Stimulated activated naive B cell treated with anti-CD40 and anti-IgM and Interleukin-4, amounts not matched to agents 10 μg/mL and 1 μg/mL and 100 μg/mL, for 72 hours (primary cell): ENCODE measurements at regions not wholly inside any gene's neighbourhood (a gene's known extent, or its start where the extent isn't known, plus 50 kb on each side); places are given as distances from the start of the nearest gene placed in this dataset.

Experiments
- ATAC-seq, 2 donors: fragments of 150-1000 bp; cut with Tn5 transposase; replicated peaks; 2 replicates each; pipeline ENCODE4 v1.10.0; 2021; ENCODE audit warnings: moderate library complexity in 1 of 2
- DNase-seq: peaks from one replicate; pipeline ENCODE4 v3.0.0; 2021
- H3K27ac Mint-ChIP-seq: one replicate; pipeline ENCODE4 v1.8.0; 2022; ENCODE audit warnings: mild to moderate bottlenecking, mixed read lengths
- H3K27me3 Mint-ChIP-seq, 2 donors: one replicate each; pipeline ENCODE4 v1.8.0; 2022; ENCODE audit warnings: mixed read lengths in 2 of 2
- H3K36me3 Mint-ChIP-seq, 2 donors: one replicate each; pipeline ENCODE4 v1.8.0; 2022; ENCODE audit warnings: mixed read lengths in 2 of 2, mild to moderate bottlenecking in 1 of 2
- H3K4me1 Mint-ChIP-seq, 2 donors: one replicate each; pipeline ENCODE4 v1.8.0; 2022; ENCODE audit warnings: mixed read lengths in 2 of 2, mild to moderate bottlenecking in 1 of 2
- H3K4me3 Mint-ChIP-seq, 2 donors: one replicate each; pipeline ENCODE4 v1.8.0; 2022; ENCODE audit warnings: mild to moderate bottlenecking in 2 of 2, mixed read lengths in 2 of 2, moderate library complexity in 1 of 2
- H3K9me3 Mint-ChIP-seq, 2 donors: one replicate each; pipeline ENCODE4 v1.8.0; 2022; ENCODE audit warnings: mixed read lengths in 2 of 2, mild to moderate bottlenecking in 1 of 2

GRCh38 chr11:33624083-33624482 is 76.5 kb downstream of the C11orf91 start:
- Mint-ChIP-seq H3K4me1 (no peaks in the 10 kb centered on the region), H3K27ac (no peak overlapping the region), H3K9me3 (peaks cover 0 to 1% of the 10 kb centered on the region in 2 donors), H3K4me3 (no peak overlapping the region), H3K27me3 (peaks cover 6 to 17% of the 10 kb centered on the region in 2 donors), H3K36me3 (no peaks in the 10 kb centered on the region)
- no peak for ATAC-seq
- DNase-seq: no peak

DNA sequence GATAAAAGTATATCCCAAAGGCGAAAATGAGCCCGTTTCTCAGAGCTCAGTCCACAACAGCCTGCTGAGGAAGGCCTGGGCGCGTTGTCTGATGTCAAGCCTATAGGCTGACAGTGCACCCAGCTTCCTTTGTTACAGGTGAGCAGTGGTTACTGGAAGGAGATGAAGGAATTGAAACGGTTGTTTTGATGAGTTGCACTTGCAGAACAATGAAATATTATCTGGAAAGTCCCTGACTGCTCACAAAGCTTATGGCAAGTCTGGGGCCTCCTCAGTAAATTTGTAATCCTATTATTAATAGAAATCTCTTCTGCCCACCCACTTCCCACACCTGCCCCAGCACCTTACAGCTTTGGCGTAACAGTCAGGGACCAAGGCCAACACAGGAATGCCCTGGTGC is 77.8 kb downstream of the C11orf91 start:
- peaks cover 6 to 19% of the 10 kb centered on the region in 2 donors for H3K27me3 Mint-ChIP-seq
- no peak overlapping the region for H3K27ac Mint-ChIP-seq
- peak; percentile 19 to 43 for ATAC-seq
- no peaks in the 10 kb centered on the region for H3K36me3 Mint-ChIP-seq
- no peak for DNase-seq
- no peak overlapping the region for H3K4me3 Mint-ChIP-seq
- no peaks in the 10 kb centered on the region for H3K4me1 Mint-ChIP-seq
- H3K9me3 Mint-ChIP-seq: peaks cover 0 to 1% of the 10 kb centered on the region in 2 donors

- H3K36me3 Mint-ChIP-seq: no peaks in the 10 kb centered on the region
- DNase-seq: no peak
Observed at GRCh38 chr11:33622186-33622585, 78.4 kb downstream of the C11orf91 start.

GRCh38 chr11:33620423-33621171 is 80.0 kb downstream of the C11orf91 start:
- Mint-ChIP-seq H3K9me3 (peaks cover 0 to 1% of the 10 kb centered on the region in 2 donors), H3K4me1 (no peaks in the 10 kb centered on the region), H3K36me3 (no peaks in the 10 kb centered on the region), H3K4me3 (no peak overlapping the region), H3K27me3 (peaks cover 22 to 35% of the 10 kb centered on the region in 2 donors), H3K27ac (no peak overlapping the region)
- DNase-seq (no peak), ATAC-seq (no peak)

More at GRCh38 chr11:33622186-33622585, 78.4 kb downstream of the C11orf91 start:
- H3K9me3 Mint-ChIP-seq: peaks cover 0 to 1% of the 10 kb centered on the region in 2 donors
- H3K4me1 Mint-ChIP-seq: no peaks in the 10 kb centered on the region
- no peak overlapping the region for H3K4me3 Mint-ChIP-seq
- H3K27ac Mint-ChIP-seq: no peak overlapping the region
- no peak for ATAC-seq
- peaks cover 11 to 25% of the 10 kb centered on the region in 2 donors for H3K27me3 Mint-ChIP-seq

GRCh38 chr11:33618956-33619355 is 81.7 kb downstream of the C11orf91 start:
- ATAC-seq (no peak), DNase-seq (no peak)
- Mint-ChIP-seq H3K4me3 (no peak overlapping the region), H3K4me1 (no peaks in the 10 kb centered on the region), H3K9me3 (no peaks in the 10 kb centered on the region), H3K36me3 (no peaks in the 10 kb centered on the region), H3K27ac (no peak overlapping the region), H3K27me3 (peaks cover 27 to 40% of the 10 kb centered on the region in 2 donors)

DNA sequence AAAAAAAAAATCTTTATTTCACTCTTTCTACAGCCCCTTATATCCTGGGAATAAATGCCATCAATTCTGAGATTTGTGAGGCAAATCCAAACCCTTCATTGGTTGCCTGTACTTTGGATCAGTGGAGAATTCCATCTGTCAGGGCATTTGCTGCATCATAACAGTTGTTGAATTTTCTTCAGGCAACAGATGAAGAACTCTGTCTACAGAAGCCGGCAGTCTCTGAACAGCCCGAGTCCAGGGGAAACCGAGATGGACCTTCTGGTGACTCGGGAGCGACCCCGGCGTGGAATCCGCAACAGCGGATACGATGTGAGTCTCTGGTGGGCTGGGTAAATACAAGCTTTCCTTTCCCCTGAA is 82.3 kb downstream of the C11orf91 start:
- H3K4me1 Mint-ChIP-seq: no peaks in the 10 kb centered on the region
- ATAC-seq: no peak
- H3K27ac Mint-ChIP-seq: no peak overlapping the region
- no peak overlapping the region for H3K4me3 Mint-ChIP-seq
- no peak for DNase-seq
- H3K36me3 Mint-ChIP-seq: no peaks in the 10 kb centered on the region
- peaks cover 27 to 40% of the 10 kb centered on the region in 2 donors for H3K27me3 Mint-ChIP-seq
- H3K9me3 Mint-ChIP-seq: no peaks in the 10 kb centered on the region

DNA sequence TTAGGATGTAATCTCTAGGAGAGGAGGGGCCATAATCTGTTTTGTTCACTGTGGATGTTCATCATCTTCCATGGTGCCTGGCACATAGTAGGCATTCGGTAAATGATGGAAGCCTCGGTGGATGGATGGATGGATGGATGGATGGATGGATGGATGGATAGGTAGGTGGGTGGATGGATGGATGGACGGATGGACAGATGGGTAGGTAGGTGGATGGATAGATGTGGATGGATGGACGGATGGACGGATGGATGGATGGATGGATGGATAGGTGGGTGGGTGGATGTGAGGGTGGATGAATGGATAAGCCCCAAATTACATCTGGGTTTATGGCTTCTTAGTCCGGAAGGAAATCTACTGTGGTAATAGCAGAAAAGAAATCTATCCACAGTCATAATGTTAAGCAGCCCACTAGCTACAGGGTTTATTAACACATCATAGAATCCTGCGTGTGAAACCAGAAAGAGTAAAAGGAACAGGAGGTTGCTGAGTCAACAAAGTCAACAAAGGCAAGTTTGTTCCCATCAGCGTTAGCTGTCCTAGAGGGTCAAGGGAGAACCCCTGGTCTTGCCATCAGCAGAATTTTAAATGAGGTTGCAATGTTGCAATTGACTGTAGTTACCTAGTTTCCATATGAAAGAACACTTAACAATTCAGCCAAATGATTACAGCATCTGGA is 82.8 kb downstream of the C11orf91 start:
- Mint-ChIP-seq H3K9me3 (no peaks in the 10 kb centered on the region), H3K4me1 (no peaks in the 10 kb centered on the region), H3K27ac (no peak overlapping the region), H3K36me3 (no peaks in the 10 kb centered on the region), H3K27me3 (peaks cover 27 to 40% of the 10 kb centered on the region in 2 donors), H3K4me3 (no peak overlapping the region)
- DNase-seq (no peak), ATAC-seq (no peak)

DNA sequence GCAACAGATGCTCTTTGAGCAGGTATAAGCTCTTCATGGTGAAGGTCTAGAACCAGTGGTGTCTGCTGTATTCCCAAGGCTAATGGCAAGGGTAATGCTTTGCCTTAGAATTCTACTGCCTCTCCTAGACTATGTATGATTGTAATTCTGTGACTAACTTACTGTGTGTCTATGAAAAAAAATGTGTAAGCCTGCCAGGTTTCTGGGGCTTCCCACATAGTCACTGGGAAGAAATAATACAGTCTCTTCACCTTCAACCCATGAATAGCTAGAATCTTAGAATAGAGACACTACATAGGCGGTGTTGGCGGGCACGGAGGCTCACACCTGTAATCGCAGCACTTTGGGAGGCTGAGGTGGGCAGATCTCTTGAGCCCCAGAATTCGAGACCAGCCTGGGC is 84.1 kb downstream of the C11orf91 start:
- ATAC-seq (no peak), DNase-seq (no peak)
- Mint-ChIP-seq H3K27ac (no peak overlapping the region), H3K27me3 (peaks cover 27 to 40% of the 10 kb centered on the region in 2 donors), H3K4me3 (no peak overlapping the region), H3K36me3 (no peaks in the 10 kb centered on the region), H3K9me3 (no peaks in the 10 kb centered on the region), H3K4me1 (no peaks in the 10 kb centered on the region)

DNA sequence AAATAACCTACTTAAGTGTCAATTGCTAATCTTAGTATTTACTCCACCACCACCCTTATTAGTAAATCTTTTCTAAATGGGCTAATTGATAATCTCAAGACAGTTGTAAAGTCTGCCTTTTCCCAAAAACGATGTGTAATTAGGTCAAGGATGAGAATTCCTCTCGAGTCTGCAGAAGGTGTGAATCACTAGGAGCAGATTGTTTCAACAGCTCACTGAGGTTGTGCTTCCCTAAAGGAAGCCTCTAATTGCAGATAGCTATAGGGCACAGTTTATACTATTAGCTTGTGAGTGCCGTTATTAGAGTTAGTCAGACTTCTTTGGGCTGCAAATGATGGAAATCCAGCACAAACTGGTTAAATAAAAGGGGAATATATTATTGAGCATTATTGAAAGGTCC is 84.9 kb downstream of the C11orf91 start:
- H3K4me3 Mint-ChIP-seq: no peak overlapping the region
- no peaks in the 10 kb centered on the region for H3K36me3 Mint-ChIP-seq
- no peak for DNase-seq
- no peaks in the 10 kb centered on the region for H3K4me1 Mint-ChIP-seq
- no peaks in the 10 kb centered on the region for H3K9me3 Mint-ChIP-seq
- H3K27me3 Mint-ChIP-seq: peaks cover 26 to 35% of the 10 kb centered on the region in 2 donors
- no peak overlapping the region for H3K27ac Mint-ChIP-seq
- no peak for ATAC-seq

GRCh38 chr11:33613404-33613803 is 87.2 kb downstream of the C11orf91 start:
- Mint-ChIP-seq H3K36me3 (no peaks in the 10 kb centered on the region), H3K4me1 (no peaks in the 10 kb centered on the region), H3K4me3 (no peak overlapping the region), H3K9me3 (no peaks in the 10 kb centered on the region), H3K27ac (peak overlapping the region; percentile 48), H3K27me3 (peaks cover 26 to 32% of the 10 kb centered on the region in 2 donors)
- DNase-seq (no peak), ATAC-seq (no peak)

DNA sequence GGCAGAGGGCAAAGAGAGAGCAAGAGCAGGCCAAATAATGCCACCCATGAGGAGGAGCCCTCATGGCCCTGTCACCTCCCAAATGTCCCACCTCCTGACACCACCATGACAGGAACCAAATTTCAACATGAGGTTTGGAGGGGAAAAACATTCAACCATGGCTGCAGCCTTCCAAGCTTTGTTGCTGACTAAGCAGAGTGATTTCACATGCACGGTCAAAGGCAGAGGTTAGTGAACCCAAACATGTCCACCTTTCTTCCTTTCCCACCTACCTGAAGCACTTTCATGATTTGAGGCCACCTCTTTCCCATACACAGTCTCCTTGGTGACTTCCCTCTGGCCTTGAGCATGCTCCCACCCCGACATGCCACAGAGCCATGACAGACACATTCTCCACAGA is 89.7 kb downstream of the C11orf91 start:
- Mint-ChIP-seq H3K9me3 (no peaks in the 10 kb centered on the region), H3K27me3 (peaks cover 15 to 17% of the 10 kb centered on the region in 2 donors), H3K27ac (no peak overlapping the region), H3K4me1 (no peaks in the 10 kb centered on the region), H3K4me3 (no peak overlapping the region), H3K36me3 (no peaks in the 10 kb centered on the region)
- no peak for ATAC-seq
- no peak for DNase-seq

DNA sequence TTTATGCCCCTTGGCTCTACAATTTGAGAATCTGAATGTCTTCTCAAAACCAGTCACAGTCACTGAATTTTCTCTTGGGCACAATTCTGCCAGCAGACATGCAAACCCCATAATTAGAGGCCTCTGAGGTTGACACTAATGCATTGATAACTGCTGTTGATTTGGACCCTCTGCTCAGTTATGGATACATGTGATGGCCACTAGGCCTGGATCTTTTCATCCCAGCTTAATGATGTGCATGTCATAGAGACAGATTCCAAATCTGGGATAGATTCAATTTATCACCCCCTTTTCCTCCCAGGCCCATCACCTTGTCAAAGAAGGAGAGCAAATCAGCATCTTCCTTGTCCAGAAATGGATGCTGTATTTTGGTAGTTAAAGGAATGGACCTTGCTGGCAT is 92.2 kb downstream of the C11orf91 start:
- Mint-ChIP-seq H3K36me3 (no peaks in the 10 kb centered on the region), H3K4me3 (no peak overlapping the region), H3K9me3 (no peaks in the 10 kb centered on the region), H3K27ac (no peak overlapping the region), H3K27me3 (peaks cover 8 to 10% of the 10 kb centered on the region in 2 donors), H3K4me1 (no peaks in the 10 kb centered on the region)
- ATAC-seq (no peak), DNase-seq (no peak)

DNA sequence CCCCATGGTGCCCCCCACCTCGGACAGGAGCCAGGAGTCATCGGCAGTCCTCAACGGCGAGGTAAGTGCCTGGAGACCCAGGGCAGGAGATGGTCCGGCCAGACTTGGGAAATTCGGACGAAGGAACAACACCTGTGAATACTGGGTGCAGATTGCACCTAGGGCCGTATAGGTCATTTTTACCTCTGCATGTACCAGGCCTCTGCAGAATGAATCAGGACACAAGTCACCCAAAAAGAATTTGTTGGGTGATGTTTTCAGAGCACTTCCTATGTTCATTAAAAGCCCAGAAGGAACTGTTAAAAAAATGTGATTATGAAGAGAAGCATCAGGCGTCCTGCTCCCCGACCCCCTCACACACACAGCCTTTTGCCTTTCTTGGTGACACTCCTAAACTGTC is 93.9 kb downstream of the C11orf91 start:
- no peaks in the 10 kb centered on the region for H3K9me3 Mint-ChIP-seq
- DNase-seq (no peak), ATAC-seq (no peak)

GRCh38 chr11:33605703-33606102 is 94.9 kb downstream of the C11orf91 start:
- H3K36me3 Mint-ChIP-seq: no peaks in the 10 kb centered on the region
- no peak overlapping the region for H3K27ac Mint-ChIP-seq
- no peak for ATAC-seq
- H3K4me1 Mint-ChIP-seq: no peaks in the 10 kb centered on the region
- H3K9me3 Mint-ChIP-seq: no peaks in the 10 kb centered on the region
- H3K27me3 Mint-ChIP-seq: peaks cover 14 to 21% of the 10 kb centered on the region in 2 donors
- no peak for DNase-seq
- no peak overlapping the region for H3K4me3 Mint-ChIP-seq

More for the DNA sequence above, 93.9 kb downstream of the C11orf91 start:
- H3K27ac Mint-ChIP-seq: no peak overlapping the region
- peaks cover 13 to 16% of the 10 kb centered on the region in 2 donors for H3K27me3 Mint-ChIP-seq
- H3K4me1 Mint-ChIP-seq: no peaks in the 10 kb centered on the region
- H3K4me3 Mint-ChIP-seq: no peak overlapping the region
- no peaks in the 10 kb centered on the region for H3K36me3 Mint-ChIP-seq

DNA sequence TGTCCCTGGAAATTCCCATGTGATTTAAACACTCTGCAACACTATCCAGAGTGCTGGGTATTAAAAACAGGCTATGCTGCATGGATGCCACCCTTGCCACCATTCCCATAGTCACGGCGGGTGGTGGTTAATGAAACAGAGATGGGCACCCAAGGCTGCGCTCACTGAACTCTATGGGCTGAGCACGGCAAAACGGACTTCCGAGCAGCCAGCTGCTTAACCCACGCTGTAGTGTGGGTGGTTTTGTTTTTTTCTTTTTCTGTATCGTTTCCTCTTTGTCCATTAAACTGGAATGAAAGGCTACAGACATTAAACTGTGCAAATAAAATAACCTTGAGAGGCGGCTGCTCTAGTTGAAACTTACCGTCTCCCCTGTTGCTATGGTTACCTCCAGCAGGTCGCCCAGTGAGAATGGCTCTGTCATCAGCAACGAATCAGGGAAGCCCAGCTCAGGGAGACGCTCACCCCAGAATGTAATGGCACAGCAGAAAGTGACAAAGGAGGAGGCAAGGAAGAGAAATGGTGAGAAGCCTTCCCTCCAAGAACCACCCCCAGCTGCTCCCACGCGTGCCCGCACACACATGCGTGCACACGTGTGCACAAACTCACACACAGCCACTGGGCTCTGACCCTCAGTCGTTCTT is 102.1 kb downstream of the C11orf91 start:
- H3K4me1 Mint-ChIP-seq: no peaks in the 10 kb centered on the region
- ATAC-seq (peak in 1 of 2 donors; percentile 19), DNase-seq (no peak)
- H3K4me3 Mint-ChIP-seq: no peak overlapping the region
- H3K27ac Mint-ChIP-seq: no peak overlapping the region
- H3K27me3 Mint-ChIP-seq: peaks cover 18 to 35% of the 10 kb centered on the region in 2 donors
- no peaks in the 10 kb centered on the region for H3K9me3 Mint-ChIP-seq
- no peaks in the 10 kb centered on the region for H3K36me3 Mint-ChIP-seq
